ENCODE measurements at regions not wholly inside any gene's neighbourhood (a gene's known extent, or its start where the extent isn't known, plus 50 kb on each side); places are given as distances from the start of the nearest gene placed in this dataset.
"Not testable (repeated sequence)": the region's sequence is repeated elsewhere in the genome, so short reads cannot be mapped to it uniquely, and the experiment has no call there.

DNA sequence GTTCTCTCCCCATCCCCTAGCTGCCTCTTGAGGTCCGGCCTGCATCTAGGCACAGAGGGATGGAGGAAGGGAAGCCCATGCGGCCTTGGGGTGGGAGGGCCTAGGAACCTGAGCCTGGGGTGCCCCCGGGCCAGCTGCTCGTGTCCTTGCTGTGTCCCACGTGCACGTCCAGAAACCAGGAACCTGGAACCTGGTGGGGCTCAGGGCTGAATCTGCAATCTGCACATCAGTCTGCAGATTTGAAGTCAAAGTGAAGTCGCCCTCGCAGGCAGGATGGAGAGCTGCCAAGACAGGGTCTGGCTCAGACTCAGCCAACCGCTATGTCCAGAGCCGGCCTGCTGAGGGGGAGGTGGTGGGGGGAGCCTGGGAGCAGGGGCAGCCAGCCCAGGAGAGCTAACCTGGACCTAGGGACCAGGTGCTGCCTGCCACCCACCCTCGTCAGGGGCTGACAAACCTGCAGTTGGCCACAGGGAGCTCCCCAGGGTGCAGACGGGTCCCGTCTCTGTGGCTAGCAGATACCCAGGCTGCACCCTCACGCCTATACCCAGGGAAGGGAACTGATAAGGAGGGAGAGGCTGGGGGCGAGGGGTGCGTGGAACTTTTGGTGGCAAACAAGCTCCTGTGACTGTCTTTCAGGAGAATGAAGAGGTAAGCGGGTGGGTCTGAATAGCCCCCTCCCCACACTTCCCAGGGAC lies 103.5 kb upstream of the SIMC1 start:
- FAIRE-seq (no peak), DNase-seq (ENCODE audit: low spot score) (no peak), ATAC-seq (peak; percentile 62)
- Histone ChIP-seq H3K79me2 (ENCODE audit: insufficient read depth, low read length) (no peaks in the 10 kb centered on the region), H3K27ac (ENCODE audit: extremely low read length, insufficient read depth, low read length) (no peak overlapping the region), H3K4me1 (ENCODE audit: insufficient read depth, low read length) (no peaks in the 10 kb centered on the region), H3K27me3 (ENCODE audit: control insufficient read depth in 1 of 2, insufficient read depth in 2 of 2, low read length in 2 of 2) (0 out of 5 replicates have a peak, but pooled peaks cover 0 to 6% of the 10 kb centered on the region in 2 experiments), H3K4me3 (replicated peaks in 1 of 3; ENCODE audit: insufficient read depth in 1 of 3, low read depth in 2 of 3, low read length in 3 of 3) (no peak overlapping the region), H3K4me2 (ENCODE audit: low read depth, low read length) (no peak overlapping the region), H3K36me3 (replicated peaks in 1 of 2; ENCODE audit: control insufficient read depth in 1 of 2, insufficient read depth in 2 of 2, low read length in 2 of 2) (no peaks in the 10 kb centered on the region), H2AFZ (ENCODE audit: low read length) (no peak overlapping the region), H3K9ac (ENCODE audit: insufficient read depth, low read depth, low read length) (no peak overlapping the region), H4K20me1 (ENCODE audit: insufficient read depth, low read length) (no peaks in the 10 kb centered on the region), H3K9me3 (ENCODE audit: low read length) (no peaks in the 10 kb centered on the region)
- no TSS peak for BruUV-seq (replicated peaks)
- in situ Hi-C loops (cut with HindIII; ENCODE audit: extremely low pct_ligation_motif_present, low pct_unique_long_range_greater_than_20kb), result no loop called here
- TF ChIP-seq ZNF563 (CRISPR knock-in tag; IDR thresholded peaks at IDR 0.05), result no peak
- TF ChIP-seq ZNF674 (CRISPR knock-in tag; IDR thresholded peaks at IDR 0.05; ENCODE audit: low read depth), result no peak
- TF ChIP-seq ARHGAP35 (CRISPR knock-in tag; IDR thresholded peaks at IDR 0.05; ENCODE audit: borderline replicate concordance), result no peak
- no peak for TF ChIP-seq FOXO1 (CRISPR knock-in tag; IDR thresholded peaks at IDR 0.05)
- TF ChIP-seq, protein P1, sequence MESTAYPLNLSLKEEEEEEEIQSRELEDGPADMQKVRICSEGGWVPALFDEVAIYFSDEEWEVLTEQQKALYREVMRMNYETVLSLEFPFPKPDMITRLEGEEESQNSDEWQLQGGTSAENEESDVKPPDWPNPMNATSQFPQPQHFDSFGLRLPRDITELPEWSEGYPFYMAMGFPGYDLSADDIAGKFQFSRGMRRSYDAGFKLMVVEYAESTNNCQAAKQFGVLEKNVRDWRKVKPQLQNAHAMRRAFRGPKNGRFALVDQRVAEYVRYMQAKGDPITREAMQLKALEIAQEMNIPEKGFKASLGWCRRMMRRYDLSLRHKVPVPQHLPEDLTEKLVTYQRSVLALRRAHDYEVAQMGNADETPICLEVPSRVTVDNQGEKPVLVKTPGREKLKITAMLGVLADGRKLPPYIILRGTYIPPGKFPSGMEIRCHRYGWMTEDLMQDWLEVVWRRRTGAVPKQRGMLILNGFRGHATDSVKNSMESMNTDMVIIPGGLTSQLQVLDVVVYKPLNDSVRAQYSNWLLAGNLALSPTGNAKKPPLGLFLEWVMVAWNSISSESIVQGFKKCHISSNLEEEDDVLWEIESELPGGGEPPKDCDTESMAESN (CRISPR knock-in tag; conservative IDR thresholded peaks at IDR 0.05), result no peak
- no peak for TF ChIP-seq ZNF256 (CRISPR knock-in tag; conservative IDR thresholded peaks at IDR 0.05)
- TF ChIP-seq, protein P2, sequence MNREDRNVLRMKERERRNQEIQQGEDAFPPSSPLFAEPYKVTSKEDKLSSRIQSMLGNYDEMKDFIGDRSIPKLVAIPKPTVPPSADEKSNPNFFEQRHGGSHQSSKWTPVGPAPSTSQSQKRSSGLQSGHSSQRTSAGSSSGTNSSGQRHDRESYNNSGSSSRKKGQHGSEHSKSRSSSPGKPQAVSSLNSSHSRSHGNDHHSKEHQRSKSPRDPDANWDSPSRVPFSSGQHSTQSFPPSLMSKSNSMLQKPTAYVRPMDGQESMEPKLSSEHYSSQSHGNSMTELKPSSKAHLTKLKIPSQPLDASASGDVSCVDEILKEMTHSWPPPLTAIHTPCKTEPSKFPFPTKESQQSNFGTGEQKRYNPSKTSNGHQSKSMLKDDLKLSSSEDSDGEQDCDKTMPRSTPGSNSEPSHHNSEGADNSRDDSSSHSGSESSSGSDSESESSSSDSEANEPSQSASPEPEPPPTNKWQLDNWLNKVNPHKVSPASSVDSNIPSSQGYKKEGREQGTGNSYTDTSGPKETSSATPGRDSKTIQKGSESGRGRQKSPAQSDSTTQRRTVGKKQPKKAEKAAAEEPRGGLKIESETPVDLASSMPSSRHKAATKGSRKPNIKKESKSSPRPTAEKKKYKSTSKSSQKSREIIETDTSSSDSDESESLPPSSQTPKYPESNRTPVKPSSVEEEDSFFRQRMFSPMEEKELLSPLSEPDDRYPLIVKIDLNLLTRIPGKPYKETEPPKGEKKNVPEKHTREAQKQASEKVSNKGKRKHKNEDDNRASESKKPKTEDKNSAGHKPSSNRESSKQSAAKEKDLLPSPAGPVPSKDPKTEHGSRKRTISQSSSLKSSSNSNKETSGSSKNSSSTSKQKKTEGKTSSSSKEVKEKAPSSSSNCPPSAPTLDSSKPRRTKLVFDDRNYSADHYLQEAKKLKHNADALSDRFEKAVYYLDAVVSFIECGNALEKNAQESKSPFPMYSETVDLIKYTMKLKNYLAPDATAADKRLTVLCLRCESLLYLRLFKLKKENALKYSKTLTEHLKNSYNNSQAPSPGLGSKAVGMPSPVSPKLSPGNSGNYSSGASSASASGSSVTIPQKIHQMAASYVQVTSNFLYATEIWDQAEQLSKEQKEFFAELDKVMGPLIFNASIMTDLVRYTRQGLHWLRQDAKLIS (CRISPR knock-in tag; IDR thresholded peaks at IDR 0.05), result no peak
- TF ChIP-seq HNF4A (CRISPR knock-in tag; IDR thresholded peaks at IDR 0.05), result no peak
- no peak for TF ChIP-seq NFKB2 (CRISPR knock-in tag; IDR thresholded peaks at IDR 0.05; ENCODE audit: borderline replicate concordance)
- TF ChIP-seq ZNF143 (CRISPR knock-in tag; IDR thresholded peaks at IDR 0.05), result no peak
- TF ChIP-seq MAFG (CRISPR knock-in tag; IDR thresholded peaks at IDR 0.05), result no peak
- CTCF ChIA-PET (ENCODE audit: low intra/inter-chr PET ratio, low total read pairs), result no interaction called here
- intact Hi-C loops (cut with micrococcal nuclease; ENCODE audit: unreplicated experiment), result no loop called here
- POLR2A ChIA-PET, result no interaction called here
- WGBS (ENCODE audit: low lambda C conversion rate), result 32% methylated on average over 8 of the region's 17 CpGs

DNA sequence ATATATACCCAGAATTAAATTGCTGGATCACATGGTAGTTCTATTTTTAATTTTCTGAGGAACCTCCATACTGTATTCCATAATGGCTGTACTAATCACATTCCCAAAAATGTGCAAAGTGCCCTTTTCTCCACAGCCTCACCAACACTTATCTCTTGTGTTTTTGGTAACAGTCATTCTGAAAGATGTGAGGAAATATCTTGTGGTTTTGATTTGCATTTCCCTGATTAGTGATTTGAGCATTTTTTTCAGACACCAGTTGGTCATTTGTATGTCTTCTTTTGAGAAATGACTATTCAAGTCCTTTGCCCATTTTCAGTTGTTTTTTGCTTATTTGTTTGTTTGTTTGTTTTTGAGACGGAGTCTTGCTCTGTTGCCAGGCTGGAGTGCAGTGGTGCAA lies 98.1 kb upstream of the SIMC1 start:
- POLR2A ChIA-PET; ATAC-seq; H3K27me3 ChIP-seq (ENCODE audit: control insufficient read depth in 1 of 2, insufficient read depth in 2 of 2, low read length in 2 of 2); H2AFZ ChIP-seq (ENCODE audit: low read length); H3K36me3 ChIP-seq (replicated peaks in 1 of 2; ENCODE audit: control insufficient read depth in 1 of 2, insufficient read depth in 2 of 2, low read length in 2 of 2); H3K9ac ChIP-seq (ENCODE audit: insufficient read depth, low read depth, low read length); H3K27ac ChIP-seq (ENCODE audit: extremely low read length, insufficient read depth, low read length); in situ Hi-C loops (cut with HindIII; ENCODE audit: extremely low pct_ligation_motif_present, low pct_unique_long_range_greater_than_20kb); H3K79me2 ChIP-seq (ENCODE audit: insufficient read depth, low read length); H3K4me1 ChIP-seq (ENCODE audit: insufficient read depth, low read length); DNase-seq (ENCODE audit: low spot score); FAIRE-seq; H3K9me3 ChIP-seq (ENCODE audit: low read length); H3K4me2 ChIP-seq (ENCODE audit: low read depth, low read length); H3K4me3 ChIP-seq (replicated peaks in 1 of 3; ENCODE audit: insufficient read depth in 1 of 3, low read depth in 2 of 3, low read length in 3 of 3); intact Hi-C loops (cut with micrococcal nuclease; ENCODE audit: unreplicated experiment); CTCF ChIA-PET (ENCODE audit: low intra/inter-chr PET ratio, low total read pairs); H4K20me1 ChIP-seq (ENCODE audit: insufficient read depth, low read length); BruUV-seq (replicated peaks): not testable (repeated sequence)
- 24% methylated on average over 1 of the region's 1 CpG for whole genome bisulfite sequencing (ENCODE audit: low lambda C conversion rate)

All from HepG2 (cell line).